ENCODE measurements at regions not wholly inside any gene's neighbourhood (a gene's known extent, or its start where the extent isn't known, plus 50 kb on each side); places are given as distances from the start of the nearest gene placed in this dataset.

GRCh38 chr16:25419681-25420080, 162.0 kb upstream of the ZKSCAN2 start:
- Histone ChIP-seq H4K91ac (ENCODE audit: low read length) (no peak overlapping the region), H2BK12ac (ENCODE audit: low read length in 2 of 2) (no peak overlapping the region), H3K9ac (ENCODE audit: low read length) (no peak overlapping the region), H3K9me3 (ENCODE audit: control insufficient read depth, low read length) (peaks cover 4% of the 10 kb centered on the region), H3K23ac (ENCODE audit: low read length in 2 of 2) (no peak overlapping the region), H3K27ac (ENCODE audit: low read length, poor library complexity, severe bottlenecking) (no peak overlapping the region), H3K27me3 (ENCODE audit: control insufficient read depth in 1 of 2, insufficient read depth in 1 of 2, low read length in 2 of 2) (no peaks in the 10 kb centered on the region), H4K8ac (ENCODE audit: low read length) (no peak overlapping the region), H3K4me1 (ENCODE audit: control insufficient read depth, insufficient read depth, low read depth, low read length) (no peaks in the 10 kb centered on the region), H2BK15ac (ENCODE audit: low read depth, poor library complexity, severe bottlenecking) (no peak overlapping the region), H3K18ac (ENCODE audit: low read depth in 1 of 2, low read length in 2 of 2) (no peak overlapping the region), H3K4ac (ENCODE audit: low read depth in 1 of 2, low read length in 2 of 2) (no peak overlapping the region), H3K14ac (ENCODE audit: low read length in 2 of 2) (no peak overlapping the region), H2BK120ac (ENCODE audit: low read depth, low read length) (no peak overlapping the region), H3K79me1 (replicated peaks; ENCODE audit: low read length, poor library complexity, severe bottlenecking) (no peaks in the 10 kb centered on the region), H3K4me3 (ENCODE audit: insufficient read depth in 1 of 2, low read depth in 1 of 2, low read length in 2 of 2) (no peak overlapping the region), H2BK5ac (ENCODE audit: low read depth, low read length, poor library complexity, severe bottlenecking) (no peak overlapping the region), H3K36me3 (ENCODE audit: control insufficient read depth in 1 of 2, insufficient read depth in 2 of 2, low read depth in 1 of 2, low read length in 2 of 2) (no peaks in the 10 kb centered on the region), H2AK5ac (ENCODE audit: low read length, severe bottlenecking) (no peak overlapping the region), H2AFZ (ENCODE audit: low read depth, low read length) (no peak overlapping the region), H3K4me2 (ENCODE audit: low read length, poor library complexity, severe bottlenecking) (no peak overlapping the region)
- DNase-seq = no peak
- 62% methylated on average over 3 of the region's 3 CpGs for WGBS

GRCh38 chr16:25419153-25419552, 161.5 kb upstream of the ZKSCAN2 start:
- Histone ChIP-seq H4K8ac (ENCODE audit: low read length) (no peak overlapping the region), H3K9ac (ENCODE audit: low read length) (no peak overlapping the region), H3K18ac (ENCODE audit: low read depth in 1 of 2, low read length in 2 of 2) (no peak overlapping the region), H2AK5ac (ENCODE audit: low read length, severe bottlenecking) (no peak overlapping the region), H2BK120ac (ENCODE audit: low read depth, low read length) (no peak overlapping the region), H2BK15ac (ENCODE audit: low read depth, poor library complexity, severe bottlenecking) (no peak overlapping the region), H3K4me3 (ENCODE audit: insufficient read depth in 1 of 2, low read depth in 1 of 2, low read length in 2 of 2) (no peak overlapping the region), H2BK5ac (ENCODE audit: low read depth, low read length, poor library complexity, severe bottlenecking) (no peak overlapping the region), H3K79me1 (replicated peaks; ENCODE audit: low read length, poor library complexity, severe bottlenecking) (no peaks in the 10 kb centered on the region), H3K27ac (ENCODE audit: low read length, poor library complexity, severe bottlenecking) (no peak overlapping the region), H3K4ac (ENCODE audit: low read depth in 1 of 2, low read length in 2 of 2) (no peak overlapping the region), H4K91ac (ENCODE audit: low read length) (no peak overlapping the region), H3K23ac (ENCODE audit: low read length in 2 of 2) (no peak overlapping the region), H3K4me1 (ENCODE audit: control insufficient read depth, insufficient read depth, low read depth, low read length) (no peaks in the 10 kb centered on the region), H3K36me3 (ENCODE audit: control insufficient read depth in 1 of 2, insufficient read depth in 2 of 2, low read depth in 1 of 2, low read length in 2 of 2) (no peaks in the 10 kb centered on the region), H3K14ac (ENCODE audit: low read length in 2 of 2) (no peak overlapping the region), H3K27me3 (ENCODE audit: control insufficient read depth in 1 of 2, insufficient read depth in 1 of 2, low read length in 2 of 2) (no peaks in the 10 kb centered on the region), H2BK12ac (ENCODE audit: low read length in 2 of 2) (no peak overlapping the region), H3K4me2 (ENCODE audit: low read length, poor library complexity, severe bottlenecking) (no peak overlapping the region), H2AFZ (ENCODE audit: low read depth, low read length) (no peak overlapping the region), H3K9me3 (ENCODE audit: control insufficient read depth, low read length) (peaks cover 4% of the 10 kb centered on the region)
- DNase-seq = no peak

DNA sequence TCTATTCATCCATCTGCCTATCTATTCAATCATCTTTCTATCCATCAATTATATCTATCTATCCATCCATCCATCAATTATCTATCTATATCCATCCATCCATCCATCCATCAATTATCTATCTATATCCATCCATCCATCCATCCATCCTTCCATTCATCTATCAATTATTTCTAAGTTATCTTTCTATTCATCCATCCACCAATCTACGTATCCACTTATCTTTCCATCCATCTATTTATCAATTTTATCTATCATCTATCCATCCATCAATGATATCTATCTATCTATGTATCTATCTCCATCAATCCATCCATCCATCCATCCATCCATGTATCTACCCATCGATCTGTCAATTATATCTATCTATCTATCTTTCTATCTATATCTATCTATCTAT, 158.4 kb upstream of the ZKSCAN2 start:
- Histone ChIP-seq H3K14ac (ENCODE audit: low read length in 2 of 2) (no peak overlapping the region), H2AK5ac (ENCODE audit: low read length, severe bottlenecking) (no peak overlapping the region), H3K4me3 (ENCODE audit: insufficient read depth in 1 of 2, low read depth in 1 of 2, low read length in 2 of 2) (no peak overlapping the region), H3K36me3 (ENCODE audit: control insufficient read depth in 1 of 2, insufficient read depth in 2 of 2, low read depth in 1 of 2, low read length in 2 of 2) (no peaks in the 10 kb centered on the region), H3K18ac (ENCODE audit: low read depth in 1 of 2, low read length in 2 of 2) (no peak overlapping the region), H3K27me3 (ENCODE audit: control insufficient read depth in 1 of 2, insufficient read depth in 1 of 2, low read length in 2 of 2) (no peaks in the 10 kb centered on the region), H3K4ac (ENCODE audit: low read depth in 1 of 2, low read length in 2 of 2) (no peak overlapping the region), H3K4me1 (ENCODE audit: control insufficient read depth, insufficient read depth, low read depth, low read length) (no peaks in the 10 kb centered on the region), H3K79me1 (replicated peaks; ENCODE audit: low read length, poor library complexity, severe bottlenecking) (no peaks in the 10 kb centered on the region), H3K9me3 (ENCODE audit: control insufficient read depth, low read length) (peaks cover 4% of the 10 kb centered on the region), H2BK12ac (ENCODE audit: low read length in 2 of 2) (no peak overlapping the region), H3K27ac (ENCODE audit: low read length, poor library complexity, severe bottlenecking) (no peak overlapping the region), H3K4me2 (ENCODE audit: low read length, poor library complexity, severe bottlenecking) (no peak overlapping the region), H3K9ac (ENCODE audit: low read length) (no peak overlapping the region), H3K23ac (ENCODE audit: low read length in 2 of 2) (no peak overlapping the region), H2AFZ (ENCODE audit: low read depth, low read length) (no peak overlapping the region), H2BK5ac (ENCODE audit: low read depth, low read length, poor library complexity, severe bottlenecking) (no peak overlapping the region), H4K91ac (ENCODE audit: low read length) (no peak overlapping the region), H4K8ac (ENCODE audit: low read length) (no peak overlapping the region), H2BK120ac (ENCODE audit: low read depth, low read length) (no peak overlapping the region), H2BK15ac (ENCODE audit: low read depth, poor library complexity, severe bottlenecking) (no peak overlapping the region)
- WGBS = 66% methylated on average over 2 of the region's 2 CpGs
- no peak for DNase-seq

DNA sequence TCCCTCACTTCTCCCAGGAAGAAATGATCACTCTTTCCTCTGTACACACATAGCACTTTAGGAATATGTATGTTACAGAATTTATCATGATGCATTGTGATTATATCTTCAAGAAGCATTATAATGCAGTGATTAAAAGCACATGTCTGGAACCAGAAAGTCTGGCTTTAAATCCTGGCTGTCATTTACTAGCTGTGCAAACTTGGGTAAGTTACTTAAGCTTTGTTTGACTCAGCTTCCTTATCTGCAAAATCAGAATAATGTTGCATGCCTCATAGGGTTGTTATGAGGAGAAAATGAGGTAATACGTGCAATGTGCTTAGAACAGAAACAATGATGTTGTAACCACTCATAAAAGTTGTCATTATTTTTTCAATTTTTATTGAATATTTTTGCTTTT, 156.3 kb upstream of the ZKSCAN2 start:
- H3K36me3 ChIP-seq (ENCODE audit: control insufficient read depth in 1 of 2, insufficient read depth in 2 of 2, low read depth in 1 of 2, low read length in 2 of 2) = no peaks in the 10 kb centered on the region
- no peak overlapping the region for H2AK5ac ChIP-seq (ENCODE audit: low read length, severe bottlenecking)
- no peak overlapping the region for H2BK5ac ChIP-seq (ENCODE audit: low read depth, low read length, poor library complexity, severe bottlenecking)
- H3K4me1 ChIP-seq (ENCODE audit: control insufficient read depth, insufficient read depth, low read depth, low read length) = no peaks in the 10 kb centered on the region
- H2BK12ac ChIP-seq (ENCODE audit: low read length in 2 of 2) = no peak overlapping the region
- no peak overlapping the region for H2BK120ac ChIP-seq (ENCODE audit: low read depth, low read length)
- no peak overlapping the region for H3K4me3 ChIP-seq (ENCODE audit: insufficient read depth in 1 of 2, low read depth in 1 of 2, low read length in 2 of 2)
- no peaks in the 10 kb centered on the region for H3K27me3 ChIP-seq (ENCODE audit: control insufficient read depth in 1 of 2, insufficient read depth in 1 of 2, low read length in 2 of 2)
- H3K4ac ChIP-seq (ENCODE audit: low read depth in 1 of 2, low read length in 2 of 2) = no peak overlapping the region
- WGBS = no CpG with 5 or more reads among the region's 1 CpG
- no peak overlapping the region for H4K91ac ChIP-seq (ENCODE audit: low read length)
- no peak for DNase-seq
- no peak overlapping the region for H3K14ac ChIP-seq (ENCODE audit: low read length in 2 of 2)
- no peak overlapping the region for H2AFZ ChIP-seq (ENCODE audit: low read depth, low read length)
- no peak overlapping the region for H3K23ac ChIP-seq (ENCODE audit: low read length in 2 of 2)
- no peak overlapping the region for H2BK15ac ChIP-seq (ENCODE audit: low read depth, poor library complexity, severe bottlenecking)
- no peak overlapping the region for H3K27ac ChIP-seq (ENCODE audit: low read length, poor library complexity, severe bottlenecking)
- no peaks in the 10 kb centered on the region for H3K79me1 ChIP-seq (replicated peaks; ENCODE audit: low read length, poor library complexity, severe bottlenecking)
- H3K4me2 ChIP-seq (ENCODE audit: low read length, poor library complexity, severe bottlenecking) = no peak overlapping the region
- H4K8ac ChIP-seq (ENCODE audit: low read length) = no peak overlapping the region
- H3K9ac ChIP-seq (ENCODE audit: low read length) = no peak overlapping the region
- H3K18ac ChIP-seq (ENCODE audit: low read depth in 1 of 2, low read length in 2 of 2) = no peak overlapping the region
- H3K9me3 ChIP-seq (ENCODE audit: control insufficient read depth, low read length) = peaks cover 4% of the 10 kb centered on the region

Measured in mesenchymal stem cell (in vitro differentiated cells and primary cell).